HepG2 (cell line): ENCODE measurements at regions not wholly inside any gene's neighbourhood (a gene's known extent, or its start where the extent isn't known, plus 50 kb on each side); places are given as distances from the start of the nearest gene placed in this dataset.

Experiments
- ATAC-seq: fragments of 200-7000 bp; cut with Tn5 transposase; 3 replicates; pipeline ENCODE4 v1.9.1; 2020; ENCODE audit warnings: mild to moderate bottlenecking, moderate library complexity
- BruUV-seq: library from RNA; stranded (reverse); fragments of 400-500 nt; replicated peaks from 2 replicates; lab custom pipeline; 2021; lab: Mats Ljungman, UMichigan
- CTCF ChIA-PET: fragments of 300-600 bp; formaldehyde crosslinking; extraction: SDS; loops from one replicate; lab custom pipeline; 2021; ENCODE audit warnings: low total read pairs, inconsistent platforms, low intra/inter-chr PET ratio; lab: Yijun Ruan, JAX
- POLR2A ChIA-PET: fragments of 350-600 bp; sonication (Branson Sonifier 250); formaldehyde crosslinking; loops from one replicate; lab custom pipeline; 2020; ENCODE audit warnings: antibody characterized with exemption, inconsistent platforms; lab: Yijun Ruan, JAX
- DNase-seq: peaks from one replicate; pipeline ENCODE4 v3.0.0-alpha.2; 2015; ENCODE audit warnings: low spot score
- FAIRE-seq: peaks from 3 replicates; lab custom pipeline; 2011; peaks lifted over from hg19 to GRCh38; lab: Jason Lieb, UNC
- H2AFZ ChIP-seq: one replicate; pipeline ENCODE4 v1.6.1; 2011; ENCODE audit warnings: low read length, inconsistent platforms
- H3K27ac ChIP-seq: fragments of 300-600 bp; 3 replicates; pipeline ENCODE4 v1.8.0; 2011; ENCODE audit warnings: mixed run types, mild to moderate bottlenecking, mixed read lengths, low read length, inconsistent platforms; ENCODE audit not compliant: insufficient read depth; ENCODE audit errors: extremely low read length
- H3K27me3 ChIP-seq, 2 experiments: fragments of 200-600 bp in 1 of 2; 2 replicates in 1 of 2; 3 replicates in 1 of 2; pipeline versions ENCODE4 v1.6.0 to v1.8.0; 2011; ENCODE audit warnings: low read length in 2 of 2, mild to moderate bottlenecking in 2 of 2, moderate library complexity in 2 of 2, inconsistent platforms in 1 of 2; ENCODE audit not compliant: insufficient read depth in 2 of 2, control insufficient read depth in 1 of 2
- H3K36me3 ChIP-seq, 2 experiments: fragments of 200-600 bp in 1 of 2; replicated peaks in 1 of 2; 2 replicates in 1 of 2; 3 replicates in 1 of 2; pipeline versions ENCODE4 v1.5.1 to v1.8.0; 2011; ENCODE audit warnings: low read length in 2 of 2, inconsistent platforms in 1 of 2; ENCODE audit not compliant: insufficient read depth in 2 of 2, control insufficient read depth in 1 of 2
- H3K4me1 ChIP-seq: 2 replicates; pipeline ENCODE4 v1.5.1; 2012; ENCODE audit warnings: low read length, inconsistent platforms; ENCODE audit not compliant: insufficient read depth
- H3K4me2 ChIP-seq: 2 replicates; pipeline ENCODE4 v1.6.0; 2011; ENCODE audit warnings: low read depth, low read length, inconsistent platforms
- H3K4me3 ChIP-seq, 3 experiments: fragments of 200-600 bp in 1 of 3; sonication (generic), shearing (Covaris generic) in 1 of 3; replicated peaks in 1 of 3; 2 replicates each; pipeline ENCODE4 v1.5.1; 2011 to 2016; ENCODE audit warnings: low read length in 3 of 3, inconsistent platforms in 2 of 3, low read depth in 2 of 3, mild to moderate bottlenecking in 2 of 3, control low read depth in 1 of 3, mixed read lengths in 1 of 3; ENCODE audit not compliant: insufficient read depth in 1 of 3
- H3K79me2 ChIP-seq: one replicate; pipeline ENCODE4 v1.6.1; 2011; ENCODE audit warnings: low read length, inconsistent platforms; ENCODE audit not compliant: insufficient read depth
- H3K9ac ChIP-seq: 2 replicates; pipeline ENCODE4 v1.6.0; 2011; ENCODE audit warnings: mild to moderate bottlenecking, low read depth, low read length, inconsistent platforms; ENCODE audit not compliant: insufficient read depth
- H3K9me3 ChIP-seq: 2 replicates; pipeline ENCODE4 v1.5.1; 2012; ENCODE audit warnings: mild to moderate bottlenecking, low read length
- H4K20me1 ChIP-seq: 2 replicates; pipeline ENCODE4 v1.6.0; 2011; ENCODE audit warnings: inconsistent platforms, mild to moderate bottlenecking, low read length, moderate library complexity; ENCODE audit not compliant: insufficient read depth
- ADNP ChIP-seq: sonication (generic); formaldehyde crosslinking; IDR thresholded peaks from 2 replicates; pipeline ENCODE4 v1.4.0; 2020; ENCODE audit warnings: missing genetic modification reagents
- CTCF ChIP-seq: sonication (generic); formaldehyde crosslinking; IDR thresholded peaks from 2 replicates; pipeline ENCODE4 v1.5.0; 2020; ENCODE audit warnings: mild to moderate bottlenecking, missing genetic modification reagents, moderate library complexity
- FOXJ3 ChIP-seq: sonication (generic); formaldehyde crosslinking; IDR thresholded peaks from 2 replicates; pipeline ENCODE4 v1.4.0; 2020; ENCODE audit warnings: missing genetic modification reagents, mild to moderate bottlenecking, borderline replicate concordance
- HIC2 ChIP-seq: sonication (generic); formaldehyde crosslinking; IDR thresholded peaks from 2 replicates; pipeline ENCODE4 v1.9.0; 2022; ENCODE audit warnings: low read depth, missing genetic modification reagents
- HMG20A ChIP-seq: IDR thresholded peaks from 2 replicates; pipeline ENCODE4 v1.6.1; 2016; ENCODE audit warnings: borderline replicate concordance
- PAF1 ChIP-seq: IDR thresholded peaks from 2 replicates; pipeline ENCODE4 v1.6.1; 2016; ENCODE audit warnings: missing genetic modification reagents, missing compliant biosample characterization
- PITX1 ChIP-seq: sonication (generic); formaldehyde crosslinking; IDR thresholded peaks from 2 replicates; pipeline ENCODE4 v1.5.1; 2020; ENCODE audit warnings: mild to moderate bottlenecking, missing genetic modification reagents
- PRDM4 ChIP-seq: sonication (generic); formaldehyde crosslinking; IDR thresholded peaks from 2 replicates; pipeline ENCODE4 v1.9.0; 2021; ENCODE audit warnings: missing genetic modification reagents, borderline replicate concordance
- SRSF4 ChIP-seq: fragments of 200-400 bp; formaldehyde crosslinking; IDR thresholded peaks from one replicate; pipeline ENCODE4 v1.6.1; 2018; ENCODE audit warnings: mild to moderate bottlenecking, low read depth, low read length, moderate library complexity; ENCODE audit not compliant: poor library complexity, severe bottlenecking
- SUZ12 ChIP-seq: fragments of 150-350 bp; IDR thresholded peaks from 2 replicates; pipeline ENCODE4 v1.6.1; 2014; ENCODE audit warnings: low read depth, low read length
- TERF1 ChIP-seq: sonication (generic); formaldehyde crosslinking; IDR thresholded peaks from 2 replicates; pipeline ENCODE4 v1.8.0; 2022; ENCODE audit warnings: mild to moderate bottlenecking, missing genetic modification reagents, moderate library complexity
- TRAFD1 ChIP-seq: sonication (generic); formaldehyde crosslinking; IDR thresholded peaks from 2 replicates; pipeline ENCODE4 v1.5.1; 2020; ENCODE audit warnings: missing genetic modification reagents, mild to moderate bottlenecking, borderline replicate concordance
- ZNF547 ChIP-seq: sonication (generic); formaldehyde crosslinking; IDR thresholded peaks from 2 replicates; pipeline ENCODE4 v1.5.1; 2020; ENCODE audit warnings: mild to moderate bottlenecking, missing genetic modification reagents
- ZNF713 ChIP-seq: sonication (generic); formaldehyde crosslinking; IDR thresholded peaks from 2 replicates; pipeline ENCODE4 v1.4.0; 2020; ENCODE audit warnings: mild to moderate bottlenecking, missing genetic modification reagents
- WGBS: methylation state at CpG from one replicate; pipeline ENCODE4 v1.1.6; 2017; ENCODE audit warnings: low lambda C conversion rate; 5-methylcytosine and 5-hydroxymethylcytosine counted together
- in situ Hi-C: cut with HindIII; loops from 2 replicates; pipeline ENCODE4 v1.10.0; 2017; ENCODE audit warnings: low pct_unique_long_range_greater_than_20kb; ENCODE audit not compliant: extremely low pct_ligation_motif_present
- intact Hi-C: fragments of 100-400 bp; cut with micrococcal nuclease; formaldehyde crosslinking; loops from one replicate; pipeline ENCODE4 v1.10.0; 2022; ENCODE audit not compliant: unreplicated experiment

- H3K4me3 ChIP-seq = no peak overlapping the region
- DNase-seq (no peak), ATAC-seq (no peak), FAIRE-seq (no peak)
- no peaks in the 10 kb centered on the region for H3K27me3 ChIP-seq
- H3K27ac ChIP-seq = no peak overlapping the region
- no peak for TF ChIP-seq SUZ12
- no peak for TF ChIP-seq PRDM4 (CRISPR knock-in tag)
- no peak for TF ChIP-seq HIC2
- no peak for TF ChIP-seq FOXJ3 (CRISPR knock-in tag)
- no peak for TF ChIP-seq SRSF4
- TF ChIP-seq CTCF (CRISPR knock-in tag) = no peak
- no peak for TF ChIP-seq HMG20A (CRISPR knock-in tag)
- TF ChIP-seq TRAFD1 (CRISPR knock-in tag) = no peak
- no peak for TF ChIP-seq PAF1 (CRISPR knock-in tag)
- no peak for TF ChIP-seq PITX1 (CRISPR knock-in tag)
- TF ChIP-seq ZNF547 (CRISPR knock-in tag) = no peak
- no peak for TF ChIP-seq TERF1 (CRISPR knock-in tag)
- no peak for TF ChIP-seq ZNF713 (CRISPR knock-in tag)
- no peak for TF ChIP-seq ADNP
- intact Hi-C loops = no loop called here
- H3K9ac ChIP-seq = no peak overlapping the region
- no peaks in the 10 kb centered on the region for H3K4me1 ChIP-seq
- H4K20me1 ChIP-seq = no peaks in the 10 kb centered on the region
- H2AFZ ChIP-seq = no peak overlapping the region
- BruUV-seq = no TSS peak
- WGBS = 0% methylated on average over 3 of the region's 5 CpGs
- H3K36me3 ChIP-seq = no peaks in the 10 kb centered on the region
- CTCF ChIA-PET = no interaction called here
- no peak overlapping the region for H3K4me2 ChIP-seq
- POLR2A ChIA-PET = no interaction called here
- peaks cover 39% of the 10 kb centered on the region for H3K9me3 ChIP-seq
- no peaks in the 10 kb centered on the region for H3K79me2 ChIP-seq
- in situ Hi-C loops = no loop called here
Measured at GRCh38 chr4:33218238-33218637, 2498.1 kb downstream of the PCDH7 start.
